ENCODE measurements at regions not wholly inside any gene's neighbourhood (a gene's known extent, or its start where the extent isn't known, plus 50 kb on each side); places are given as distances from the start of the nearest gene placed in this dataset.

DNA sequence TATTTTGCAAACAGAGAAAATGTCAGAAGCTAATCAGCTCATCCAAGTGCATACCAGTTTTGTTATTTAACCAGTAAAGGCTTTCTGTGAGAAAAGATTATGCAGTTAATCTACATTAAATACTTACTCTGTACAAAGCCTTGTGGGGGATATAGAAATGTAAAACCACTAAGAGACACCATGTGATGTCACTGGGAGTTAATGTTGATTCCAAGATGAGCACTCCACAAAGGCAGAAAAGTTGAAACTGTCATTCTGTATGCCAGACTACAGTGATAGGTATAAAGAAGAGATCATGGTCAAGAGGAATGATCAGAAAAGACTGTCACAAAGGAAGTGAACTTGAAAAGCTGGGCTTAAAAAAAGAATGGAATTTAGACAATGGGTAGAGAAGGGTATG, 100.3 kb upstream of the SGIP1 start:
- TF ChIP-seq, protein P1, sequence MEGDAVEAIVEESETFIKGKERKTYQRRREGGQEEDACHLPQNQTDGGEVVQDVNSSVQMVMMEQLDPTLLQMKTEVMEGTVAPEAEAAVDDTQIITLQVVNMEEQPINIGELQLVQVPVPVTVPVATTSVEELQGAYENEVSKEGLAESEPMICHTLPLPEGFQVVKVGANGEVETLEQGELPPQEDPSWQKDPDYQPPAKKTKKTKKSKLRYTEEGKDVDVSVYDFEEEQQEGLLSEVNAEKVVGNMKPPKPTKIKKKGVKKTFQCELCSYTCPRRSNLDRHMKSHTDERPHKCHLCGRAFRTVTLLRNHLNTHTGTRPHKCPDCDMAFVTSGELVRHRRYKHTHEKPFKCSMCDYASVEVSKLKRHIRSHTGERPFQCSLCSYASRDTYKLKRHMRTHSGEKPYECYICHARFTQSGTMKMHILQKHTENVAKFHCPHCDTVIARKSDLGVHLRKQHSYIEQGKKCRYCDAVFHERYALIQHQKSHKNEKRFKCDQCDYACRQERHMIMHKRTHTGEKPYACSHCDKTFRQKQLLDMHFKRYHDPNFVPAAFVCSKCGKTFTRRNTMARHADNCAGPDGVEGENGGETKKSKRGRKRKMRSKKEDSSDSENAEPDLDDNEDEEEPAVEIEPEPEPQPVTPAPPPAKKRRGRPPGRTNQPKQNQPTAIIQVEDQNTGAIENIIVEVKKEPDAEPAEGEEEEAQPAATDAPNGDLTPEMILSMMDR (conservative IDR thresholded peaks at IDR 0.05; ENCODE audit: low read length), result no peak
- TF ChIP-seq EZH2phosphoT487 (IDR thresholded peaks at IDR 0.05; ENCODE audit: borderline replicate concordance, low read depth, low read length), result no peak
